MM.1S (cell line): ENCODE measurements at regions not wholly inside any gene's neighbourhood (a gene's known extent, or its start where the extent isn't known, plus 50 kb on each side); places are given as distances from the start of the nearest gene placed in this dataset.

Experiments
- EZH2 ChIP-seq: fragments of 300-600 bp; sonication (generic); optimal IDR thresholded peaks from 2 replicates; pipeline ENCODE3; 2017; ENCODE audit warnings: low read depth, mild to moderate bottlenecking, antibody characterized with exemption, low read length, mixed read lengths
- EZH2phosphoT487 ChIP-seq: fragments of 300-600 bp; sonication (generic); IDR thresholded peaks from 2 replicates; pipeline ENCODE4 v1.6.1; 2018; ENCODE audit warnings: antibody characterized with exemption, low read length

- TF ChIP-seq EZH2phosphoT487 (no peak), EZH2 (no peak)
These were observed 425.6 kb upstream of the SALL1 start for GRCh38 chr16:51576498-51577195.
